GM23248 (cell line): ENCODE measurements at regions not wholly inside any gene's neighbourhood (a gene's known extent, or its start where the extent isn't known, plus 50 kb on each side); places are given as distances from the start of the nearest gene placed in this dataset.

Experiments used
- DNase-seq: peaks from one replicate; pipeline ENCODE4 v3.0.0-alpha.2; 2015
- H2AFZ ChIP-seq: fragments of 200-600 bp; sonication (generic); 2 replicates; pipeline ENCODE4 v1.6.1; 2016; ENCODE audit warnings: antibody characterized with exemption
- H3F3A ChIP-seq: fragments of 200-600 bp; sonication (generic); 2 replicates; pipeline ENCODE4 v1.6.1; 2016; ENCODE audit warnings: mild to moderate bottlenecking, antibody characterized with exemption, mixed run types; ENCODE audit not compliant: insufficient read depth
- H3K27ac ChIP-seq: fragments of 200-600 bp; sonication (generic); 2 replicates; pipeline ENCODE4 v1.5.1; 2016; ENCODE audit warnings: mild to moderate bottlenecking
- H3K27me3 ChIP-seq: fragments of 200-600 bp; sonication (generic); replicated peaks from 2 replicates; pipeline ENCODE4 v1.6.1; 2016; ENCODE audit warnings: mild to moderate bottlenecking; ENCODE audit not compliant: insufficient read depth
- H3K36me3 ChIP-seq: fragments of 200-600 bp; sonication (generic); 2 replicates; pipeline ENCODE4 v1.6.1; 2016; ENCODE audit warnings: low read depth, mild to moderate bottlenecking
- H3K4me1 ChIP-seq: fragments of 200-600 bp; sonication (generic); 2 replicates; pipeline ENCODE4 v1.6.1; 2016; ENCODE audit warnings: mild to moderate bottlenecking; ENCODE audit not compliant: insufficient read depth
- H3K4me2 ChIP-seq: fragments of 200-600 bp; sonication (generic); one replicate; pipeline ENCODE4 v1.6.1; 2016; ENCODE audit warnings: mild to moderate bottlenecking; ENCODE audit not compliant: unreplicated experiment
- H3K4me3 ChIP-seq: fragments of 200-600 bp; sonication (generic); 2 replicates; pipeline ENCODE4 v1.5.1; 2016; ENCODE audit warnings: mild to moderate bottlenecking
- H3K79me2 ChIP-seq: fragments of 200-600 bp; sonication (generic); 2 replicates; pipeline ENCODE4 v1.6.1; 2016; ENCODE audit warnings: mild to moderate bottlenecking; ENCODE audit not compliant: insufficient read depth
- H3K9ac ChIP-seq: fragments of 200-600 bp; sonication (generic); 2 replicates; pipeline ENCODE4 v1.6.1; 2016; ENCODE audit warnings: mild to moderate bottlenecking
- H3K9me2 ChIP-seq: fragments of 200-600 bp; sonication (generic); 2 replicates; pipeline ENCODE4 v1.6.1; 2016; ENCODE audit warnings: mixed run types, mild to moderate bottlenecking, moderate library complexity; ENCODE audit not compliant: insufficient read depth
- H3K9me3 ChIP-seq: fragments of 200-600 bp; sonication (generic); one replicate; pipeline ENCODE4 v1.6.1; 2017; ENCODE audit warnings: low read depth
- H4K20me1 ChIP-seq: fragments of 200-600 bp; sonication (generic); 2 replicates; pipeline ENCODE4 v1.6.0; 2016; ENCODE audit not compliant: insufficient read depth
- EZH2 ChIP-seq: fragments of 200-600 bp; sonication (generic); IDR thresholded peaks from 2 replicates; pipeline ENCODE4 v1.6.1; 2018; ENCODE audit warnings: antibody characterized with exemption, mild to moderate bottlenecking; ENCODE audit not compliant: insufficient read depth, poor library complexity, severe bottlenecking
- EZH2phosphoT487 ChIP-seq: fragments of 200-600 bp; sonication (generic); IDR thresholded peaks from 2 replicates; pipeline ENCODE4 v1.6.1; 2018; ENCODE audit warnings: antibody characterized with exemption, moderate library complexity, mild to moderate bottlenecking, low read depth; ENCODE audit not compliant: insufficient read depth
- WGBS, 2 experiments: methylation state at CpG; one replicate each; pipeline ENCODE4 v1.1.6; 2015 to 2017; ENCODE audit warnings: low lambda C conversion rate in 2 of 2, low coverage in 1 of 2; ENCODE audit errors: missing lambda C conversion rate in 2 of 2; 5-methylcytosine and 5-hydroxymethylcytosine counted together
- in situ Hi-C: fragments of 300-500 bp; cut with MboI; formaldehyde crosslinking; loops from 2 replicates; pipeline ENCODE4 v1.15.0; 2020

DNA sequence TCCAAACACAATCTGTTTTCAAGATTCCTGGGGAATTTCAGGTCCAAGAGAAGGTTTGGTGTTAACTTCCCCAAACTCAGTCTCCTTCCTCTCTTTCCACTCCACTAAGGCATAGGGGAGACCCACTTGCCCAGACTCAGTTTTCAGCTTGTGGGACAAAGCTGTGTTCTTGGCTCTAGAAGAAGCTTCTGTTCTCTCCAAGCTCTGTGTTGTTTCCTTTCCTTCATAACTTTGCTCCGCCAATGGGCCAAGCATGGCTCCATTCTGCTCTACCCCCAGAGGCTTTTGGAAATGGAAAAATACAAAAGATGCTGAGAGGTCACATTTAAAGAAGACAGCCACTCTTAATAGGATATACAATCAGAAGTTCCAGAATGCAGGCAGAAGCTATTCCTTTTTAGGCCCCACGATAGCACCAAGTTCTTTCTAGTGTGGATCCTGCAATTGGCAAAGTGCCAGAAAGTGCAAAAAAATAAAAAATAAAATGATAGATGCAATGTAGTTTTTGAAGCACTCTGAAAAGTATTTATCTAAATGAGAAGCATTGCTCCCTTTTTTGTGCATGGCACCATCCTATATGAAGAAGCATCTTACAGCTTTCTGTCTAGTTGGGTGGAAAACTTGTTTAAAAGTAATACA lies 510.1 kb downstream of the TXNL1 start:
- Histone ChIP-seq H3F3A (peaks cover 23% of the 10 kb centered on the region), H3K9me2 (no peaks in the 10 kb centered on the region), H3K4me1 (peaks cover 27% of the 10 kb centered on the region), H3K4me2 (no peak overlapping the region), H3K4me3 (no peak overlapping the region), H4K20me1 (no peaks in the 10 kb centered on the region), H3K9ac (no peak overlapping the region), H2AFZ (no peak overlapping the region), H3K27me3 (no peaks in the 10 kb centered on the region), H3K79me2 (no peaks in the 10 kb centered on the region), H3K36me3 (no peaks in the 10 kb centered on the region), H3K9me3 (no peaks in the 10 kb centered on the region), H3K27ac (no peak overlapping the region)
- no peak for DNase-seq
- no peak for TF ChIP-seq EZH2phosphoT487
- no peak for TF ChIP-seq EZH2
- in situ Hi-C loops = no loop called here
- 73 to 78% methylated on average over 2 of the region's 2 CpGs for WGBS, 2 experiments

DNA sequence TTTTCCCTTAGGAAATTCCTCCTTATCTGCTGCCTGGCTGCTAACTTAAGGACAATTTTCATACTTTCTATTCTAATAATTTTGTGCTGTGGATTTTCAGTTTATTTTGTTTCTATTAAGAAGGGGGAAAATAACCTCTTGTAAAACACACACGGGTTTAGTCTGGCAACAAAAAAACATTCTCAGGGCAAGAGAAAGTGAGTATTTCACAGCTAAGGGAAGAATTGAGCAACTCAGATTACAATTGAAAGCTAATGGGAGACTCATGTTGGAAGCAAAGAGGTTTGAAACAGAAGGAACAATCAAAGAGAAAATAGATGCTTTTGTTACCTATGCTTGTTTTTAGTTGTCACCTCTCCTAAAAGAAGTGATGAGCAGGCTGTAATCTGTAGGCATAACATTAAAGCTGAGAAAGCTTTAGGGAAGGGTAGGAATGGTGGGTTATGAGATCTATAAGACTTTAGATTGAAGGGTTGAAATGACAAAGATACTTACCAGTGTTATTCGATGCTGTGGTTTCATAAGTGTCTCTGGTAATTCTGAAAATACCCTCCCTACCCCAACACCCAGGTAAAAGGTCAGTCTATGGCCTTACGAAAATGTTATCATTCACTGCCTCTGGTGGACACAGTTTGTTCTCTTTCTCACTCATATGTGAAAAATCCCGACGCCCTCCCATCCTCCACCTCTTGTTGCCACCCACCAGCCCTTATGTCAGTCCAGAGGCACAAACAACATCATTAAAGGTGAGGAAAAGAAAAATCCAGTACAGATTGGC lies 510.9 kb downstream of the TXNL1 start:
- DNase-seq = peak; percentile 58
- Histone ChIP-seq H3K36me3 (no peaks in the 10 kb centered on the region), H2AFZ (peak overlapping the region; percentile 33; the same call in 1 of the 2 replicates), H3K9me3 (no peaks in the 10 kb centered on the region), H4K20me1 (no peaks in the 10 kb centered on the region), H3K4me1 (peaks cover 33% of the 10 kb centered on the region), H3K9me2 (no peaks in the 10 kb centered on the region), H3K27me3 (no peaks in the 10 kb centered on the region), H3K79me2 (no peaks in the 10 kb centered on the region), H3K9ac (no peak overlapping the region), H3K4me2 (no peak overlapping the region), H3K27ac (peak overlapping the region; percentile 28; the same call in 1 of the 2 replicates), H3F3A (peaks cover 29% of the 10 kb centered on the region), H3K4me3 (no peak overlapping the region)
- in situ Hi-C loops = no loop called here
- no peak for TF ChIP-seq EZH2phosphoT487
- no peak for TF ChIP-seq EZH2
- 75 to 79% methylated on average over 5 of the region's 5 CpGs for WGBS, 2 experiments

DNA sequence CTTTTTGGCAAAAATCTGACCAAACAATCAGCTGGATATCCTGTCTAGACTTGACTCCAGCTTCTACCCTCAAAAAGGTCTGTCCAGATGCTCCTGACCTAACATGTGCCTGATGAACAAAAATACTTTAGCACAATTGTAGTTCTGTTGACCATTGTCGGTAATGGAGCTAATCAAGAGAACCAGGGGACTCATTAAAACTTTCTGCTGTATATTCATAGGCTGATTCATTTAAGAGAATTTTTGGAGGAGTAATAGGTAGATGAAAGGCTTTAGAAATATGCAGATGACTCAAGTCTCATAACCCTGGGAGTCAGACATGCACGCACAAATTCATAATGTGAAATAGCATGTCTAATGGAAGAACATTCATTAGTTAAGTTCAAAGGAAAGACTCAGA lies 514.2 kb downstream of the TXNL1 start:
- peaks cover 33% of the 10 kb centered on the region for H3K4me1 ChIP-seq
- in situ Hi-C loops = no loop called here
- peak overlapping the region; percentile 53 for H2AFZ ChIP-seq
- 0% methylated on average over 2 of the region's 2 CpGs for WGBS, 2 experiments
- H3K4me2 ChIP-seq = peak overlapping the region; percentile 49
- peak overlapping the region; percentile 67 for H3K27ac ChIP-seq
- peak; percentile 90 for DNase-seq
- peaks cover 29% of the 10 kb centered on the region for H3F3A ChIP-seq
- no peaks in the 10 kb centered on the region for H3K9me3 ChIP-seq
- no peaks in the 10 kb centered on the region for H3K36me3 ChIP-seq
- TF ChIP-seq EZH2 (no peak), EZH2phosphoT487 (no peak)
- H3K9me2 ChIP-seq = no peaks in the 10 kb centered on the region
- no peaks in the 10 kb centered on the region for H4K20me1 ChIP-seq
- no peaks in the 10 kb centered on the region for H3K27me3 ChIP-seq
- no peak overlapping the region for H3K9ac ChIP-seq
- no peak overlapping the region for H3K4me3 ChIP-seq
- no peaks in the 10 kb centered on the region for H3K79me2 ChIP-seq

DNA sequence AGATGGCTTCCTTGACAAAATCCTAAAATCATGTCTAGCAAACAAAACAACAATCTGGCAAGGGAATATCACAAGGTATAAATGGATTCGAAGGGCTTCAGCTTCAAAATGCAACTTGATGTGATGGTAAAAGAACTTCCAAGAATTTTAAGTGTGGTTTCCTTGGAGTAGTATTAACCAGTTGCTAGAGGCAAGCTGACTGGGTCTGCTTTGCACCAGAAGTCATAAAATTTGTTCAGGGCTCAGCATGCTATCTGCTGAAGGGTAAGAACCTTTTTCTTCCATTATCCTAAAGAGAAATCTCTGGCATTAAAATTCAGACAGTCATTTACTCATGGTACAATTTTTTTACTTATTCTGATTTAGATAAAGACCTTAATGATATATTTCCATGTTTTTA lies 516.7 kb downstream of the TXNL1 start:
- no peak overlapping the region for H3K27ac ChIP-seq
- no peak overlapping the region for H2AFZ ChIP-seq
- no peaks in the 10 kb centered on the region for H3K79me2 ChIP-seq
- H3K4me1 ChIP-seq = peaks cover 23% of the 10 kb centered on the region
- WGBS, 2 experiments = 95 to 100% methylated on average over 1 of the region's 1 CpG
- in situ Hi-C loops = no loop called here
- no peak overlapping the region for H3K4me2 ChIP-seq
- no peak for DNase-seq
- no peaks in the 10 kb centered on the region for H3K27me3 ChIP-seq
- H3K9me2 ChIP-seq = no peaks in the 10 kb centered on the region
- H3K36me3 ChIP-seq = no peaks in the 10 kb centered on the region
- no peaks in the 10 kb centered on the region for H3K9me3 ChIP-seq
- no peak for TF ChIP-seq EZH2
- no peak for TF ChIP-seq EZH2phosphoT487
- H3F3A ChIP-seq = peaks cover 20% of the 10 kb centered on the region
- no peak overlapping the region for H3K4me3 ChIP-seq
- no peak overlapping the region for H3K9ac ChIP-seq
- no peaks in the 10 kb centered on the region for H4K20me1 ChIP-seq
